ENCODE measurements at regions not wholly inside any gene's neighbourhood (a gene's known extent, or its start where the extent isn't known, plus 50 kb on each side); places are given as distances from the start of the nearest gene placed in this dataset.

GRCh38 chr4:187274153-187274552, 550.5 kb upstream of the FAT1 start:
- in situ Hi-C loops (cut with HindIII; ENCODE audit: low pct_unique_long_range_greater_than_20kb, low sequenced_read_pairs): no loop called here
- DNase-seq (ENCODE audit: low read depth): no peak

- in situ Hi-C loops (cut with HindIII; ENCODE audit: low pct_unique_long_range_greater_than_20kb, low sequenced_read_pairs): no loop called here
- DNase-seq (ENCODE audit: low read depth): no peak
Observed at GRCh38 chr4:187276736-187277408, 553.2 kb upstream of the FAT1 start.

GRCh38 chr4:187283201-187283955, 559.7 kb upstream of the FAT1 start:
- in situ Hi-C loops (cut with HindIII; ENCODE audit: low pct_unique_long_range_greater_than_20kb, low sequenced_read_pairs): no loop called here
- DNase-seq (ENCODE audit: low read depth): no peak

- no peak for DNase-seq (ENCODE audit: low read depth)
Observed at GRCh38 chr4:187286525-187286924, 562.9 kb upstream of the FAT1 start.

GRCh38 chr4:187289371-187289770, 565.7 kb upstream of the FAT1 start:
- in situ Hi-C loops (cut with HindIII; ENCODE audit: low pct_unique_long_range_greater_than_20kb, low sequenced_read_pairs): no loop called here
- no peak for DNase-seq (ENCODE audit: low read depth)

More at GRCh38 chr4:187286525-187286924, 562.9 kb upstream of the FAT1 start:
- in situ Hi-C loops (cut with HindIII; ENCODE audit: low pct_unique_long_range_greater_than_20kb, low sequenced_read_pairs): no loop called here

GRCh38 chr4:187294861-187295260, 571.2 kb upstream of the FAT1 start:
- DNase-seq (ENCODE audit: low read depth): no peak
- in situ Hi-C loops (cut with HindIII; ENCODE audit: low pct_unique_long_range_greater_than_20kb, low sequenced_read_pairs): no loop called here

GRCh38 chr4:187301923-187302322, 578.3 kb upstream of the FAT1 start:
- in situ Hi-C loops (cut with HindIII; ENCODE audit: low pct_unique_long_range_greater_than_20kb, low sequenced_read_pairs): no loop called here
- no peak for DNase-seq (ENCODE audit: low read depth)

- in situ Hi-C loops (cut with HindIII; ENCODE audit: low pct_unique_long_range_greater_than_20kb, low sequenced_read_pairs): no loop called here
- DNase-seq (ENCODE audit: low read depth): no peak
Observed at GRCh38 chr4:187302457-187303150, 578.9 kb upstream of the FAT1 start.

GRCh38 chr4:187304133-187304532, 580.5 kb upstream of the FAT1 start:
- DNase-seq (ENCODE audit: low read depth): no peak
- in situ Hi-C loops (cut with HindIII; ENCODE audit: low pct_unique_long_range_greater_than_20kb, low sequenced_read_pairs): no loop called here

- DNase-seq (ENCODE audit: low read depth): no peak
- in situ Hi-C loops (cut with HindIII; ENCODE audit: low pct_unique_long_range_greater_than_20kb, low sequenced_read_pairs): no loop called here
Observed at GRCh38 chr4:187307131-187307530, 583.5 kb upstream of the FAT1 start.

- in situ Hi-C loops (cut with HindIII; ENCODE audit: low pct_unique_long_range_greater_than_20kb, low sequenced_read_pairs): no loop called here
- no peak for DNase-seq (ENCODE audit: low read depth)
Observed at GRCh38 chr4:187309456-187309855, 585.8 kb upstream of the FAT1 start.

- in situ Hi-C loops (cut with HindIII; ENCODE audit: low pct_unique_long_range_greater_than_20kb, low sequenced_read_pairs): no loop called here
Observed at GRCh38 chr4:187312299-187312698, 588.6 kb upstream of the FAT1 start.

GRCh38 chr4:187317799-187318198, 594.1 kb upstream of the FAT1 start:
- in situ Hi-C loops (cut with HindIII; ENCODE audit: low pct_unique_long_range_greater_than_20kb, low sequenced_read_pairs): no loop called here
- DNase-seq (ENCODE audit: low read depth): no peak

More at GRCh38 chr4:187312299-187312698, 588.6 kb upstream of the FAT1 start:
- DNase-seq (ENCODE audit: low read depth): no peak

- in situ Hi-C loops (cut with HindIII; ENCODE audit: low pct_unique_long_range_greater_than_20kb, low sequenced_read_pairs): no loop called here
- no peak for DNase-seq (ENCODE audit: low read depth)
Observed at GRCh38 chr4:187321711-187322110, 598.1 kb upstream of the FAT1 start.

GRCh38 chr4:187332141-187332540, 608.5 kb upstream of the FAT1 start:
- DNase-seq (ENCODE audit: low read depth): no peak
- in situ Hi-C loops (cut with HindIII; ENCODE audit: low pct_unique_long_range_greater_than_20kb, low sequenced_read_pairs): no loop called here

- in situ Hi-C loops (cut with HindIII; ENCODE audit: low pct_unique_long_range_greater_than_20kb, low sequenced_read_pairs): no loop called here
- no peak for DNase-seq (ENCODE audit: low read depth)
Observed at GRCh38 chr4:187333151-187333550, 609.5 kb upstream of the FAT1 start.

- DNase-seq (ENCODE audit: low read depth): no peak
- in situ Hi-C loops (cut with HindIII; ENCODE audit: low pct_unique_long_range_greater_than_20kb, low sequenced_read_pairs): no loop called here
Observed at GRCh38 chr4:187335339-187335738, 611.7 kb upstream of the FAT1 start.

- no peak for DNase-seq (ENCODE audit: low read depth)
- in situ Hi-C loops (cut with HindIII; ENCODE audit: low pct_unique_long_range_greater_than_20kb, low sequenced_read_pairs): no loop called here
Observed at GRCh38 chr4:187354740-187355139, 631.1 kb upstream of the FAT1 start.

- DNase-seq (ENCODE audit: low read depth): no peak
- in situ Hi-C loops (cut with HindIII; ENCODE audit: low pct_unique_long_range_greater_than_20kb, low sequenced_read_pairs): no loop called here
Observed at GRCh38 chr4:187357045-187357643, 633.5 kb upstream of the FAT1 start.

All from Caki2 (cell line).